ENCODE measurements at regions not wholly inside any gene's neighbourhood (a gene's known extent, or its start where the extent isn't known, plus 50 kb on each side); places are given as distances from the start of the nearest gene placed in this dataset.

GRCh38 chr14:104510794-104511611, 68.6 kb upstream of the C14orf180 start:
- Mint-ChIP-seq H3K27ac (no peak overlapping the region), H3K4me1 (no peaks in the 10 kb centered on the region), H3K9me3 (peaks cover 0 to 16% (median 9%) of the 10 kb centered on the region in 7 donors), H3K36me3 (no peaks in the 10 kb centered on the region), H3K4me3 (no peak overlapping the region), H3K27me3 (peaks cover 16 to 39% (median 34%) of the 10 kb centered on the region in 3 donors)
- ATAC-seq (ENCODE audit: low read depth in 2 of 2) (no peak), DNase-seq (no peak)

GRCh38 chr14:104512061-104512460, 67.5 kb upstream of the C14orf180 start:
- Mint-ChIP-seq H3K4me3 (no peak overlapping the region), H3K9me3 (peaks cover 2 to 25% (median 11%) of the 10 kb centered on the region in 7 donors), H3K27me3 (peaks cover 16 to 33% (median 33%) of the 10 kb centered on the region in 3 donors), H3K4me1 (no peaks in the 10 kb centered on the region), H3K27ac (peak overlapping the region in 1 of 6 donors; percentile 5), H3K36me3 (peaks cover 0 to 8% of the 10 kb centered on the region in 2 donors)
- ATAC-seq (ENCODE audit: low read depth in 2 of 2) (no peak), DNase-seq (no peak)

GRCh38 chr14:104512771-104513640, 66.6 kb upstream of the C14orf180 start:
- Mint-ChIP-seq H3K4me3 (peak overlapping the region in 1 of 8 donors; percentile 35), H3K9me3 (peaks cover 8 to 24% (median 16%) of the 10 kb centered on the region in 7 donors), H3K27me3 (peaks cover 13 to 31% (median 28%) of the 10 kb centered on the region in 3 donors), H3K4me1 (no peaks in the 10 kb centered on the region), H3K36me3 (peaks cover 0 to 17% of the 10 kb centered on the region in 2 donors), H3K27ac (no peak overlapping the region)
- DNase-seq = no peak
- no peak for ATAC-seq (ENCODE audit: low read depth in 2 of 2)

- no peak for ATAC-seq (ENCODE audit: low read depth in 2 of 2)
- peaks cover 7 to 30% (median 24%) of the 10 kb centered on the region in 3 donors for H3K27me3 Mint-ChIP-seq
- peaks cover 0 to 19% of the 10 kb centered on the region in 2 donors for H3K36me3 Mint-ChIP-seq
- H3K4me3 Mint-ChIP-seq = peak overlapping the region in 1 of 8 donors; percentile 37
- no peak for DNase-seq
- peaks cover 8 to 18% (median 13%) of the 10 kb centered on the region in 7 donors for H3K9me3 Mint-ChIP-seq
- no peaks in the 10 kb centered on the region for H3K4me1 Mint-ChIP-seq
- H3K27ac Mint-ChIP-seq = no peak overlapping the region
Measured at GRCh38 chr14:104513641-104514046, 65.9 kb upstream of the C14orf180 start.

GRCh38 chr14:104514156-104514848, 65.3 kb upstream of the C14orf180 start:
- ATAC-seq (ENCODE audit: low read depth in 2 of 2) = no peak
- no peak overlapping the region for H3K4me3 Mint-ChIP-seq

GRCh38 chr14:104515059-104515810, 64.3 kb upstream of the C14orf180 start:
- Mint-ChIP-seq H3K27ac (peak overlapping the region in 1 of 6 donors; percentile 44), H3K4me1 (no peaks in the 10 kb centered on the region), H3K27me3 (peaks cover 7 to 31% (median 29%) of the 10 kb centered on the region in 3 donors), H3K9me3 (peaks cover 8 to 14% (median 12%) of the 10 kb centered on the region in 7 donors), H3K36me3 (peaks cover 0 to 19% of the 10 kb centered on the region in 2 donors), H3K4me3 (no peak overlapping the region)
- DNase-seq (no peak), ATAC-seq (ENCODE audit: low read depth in 2 of 2) (no peak)

More at GRCh38 chr14:104514156-104514848, 65.3 kb upstream of the C14orf180 start:
- Mint-ChIP-seq H3K27ac (peak overlapping the region in 2 of 6 donors; percentile 38 to 75), H3K4me1 (no peaks in the 10 kb centered on the region), H3K9me3 (peaks cover 8 to 14% (median 12%) of the 10 kb centered on the region in 7 donors), H3K27me3 (peaks cover 7 to 30% (median 30%) of the 10 kb centered on the region in 3 donors), H3K36me3 (peaks cover 0 to 19% of the 10 kb centered on the region in 2 donors)
- DNase-seq = no peak

- H3K4me3 Mint-ChIP-seq = no peak overlapping the region
- ATAC-seq (ENCODE audit: low read depth in 2 of 2) = no peak
Measured at GRCh38 chr14:104515811-104516780, 63.5 kb upstream of the C14orf180 start.

GRCh38 chr14:104516906-104517305, 62.7 kb upstream of the C14orf180 start:
- DNase-seq (no peak), ATAC-seq (ENCODE audit: low read depth in 2 of 2) (no peak)
- no peak overlapping the region for H3K4me3 Mint-ChIP-seq
- no peak overlapping the region for H3K27ac Mint-ChIP-seq
- peaks cover 7 to 30% (median 22%) of the 10 kb centered on the region in 3 donors for H3K27me3 Mint-ChIP-seq
- no peaks in the 10 kb centered on the region for H3K4me1 Mint-ChIP-seq
- peaks cover 8 to 14% (median 12%) of the 10 kb centered on the region in 7 donors for H3K9me3 Mint-ChIP-seq
- peaks cover 0 to 19% of the 10 kb centered on the region in 2 donors for H3K36me3 Mint-ChIP-seq

More at GRCh38 chr14:104515811-104516780, 63.5 kb upstream of the C14orf180 start:
- no peak overlapping the region for H3K27ac Mint-ChIP-seq
- H3K9me3 Mint-ChIP-seq = peaks cover 8 to 14% (median 12%) of the 10 kb centered on the region in 7 donors
- H3K4me1 Mint-ChIP-seq = no peaks in the 10 kb centered on the region
- no peak for DNase-seq
- H3K36me3 Mint-ChIP-seq = peaks cover 0 to 19% of the 10 kb centered on the region in 2 donors
- H3K27me3 Mint-ChIP-seq = peaks cover 7 to 31% (median 22%) of the 10 kb centered on the region in 3 donors

GRCh38 chr14:104517426-104517825, 62.1 kb upstream of the C14orf180 start:
- DNase-seq = no peak
- Mint-ChIP-seq H3K4me1 (no peaks in the 10 kb centered on the region), H3K27me3 (peaks cover 7 to 25% (median 22%) of the 10 kb centered on the region in 3 donors), H3K4me3 (no peak overlapping the region), H3K27ac (no peak overlapping the region), H3K9me3 (peaks cover 8 to 14% (median 12%) of the 10 kb centered on the region in 7 donors), H3K36me3 (peaks cover 0 to 19% of the 10 kb centered on the region in 2 donors)
- no peak for ATAC-seq (ENCODE audit: low read depth in 2 of 2)

GRCh38 chr14:104517867-104518266, 61.7 kb upstream of the C14orf180 start:
- peaks cover 8 to 14% (median 12%) of the 10 kb centered on the region in 7 donors for H3K9me3 Mint-ChIP-seq
- peaks cover 0 to 19% of the 10 kb centered on the region in 2 donors for H3K36me3 Mint-ChIP-seq
- ATAC-seq (ENCODE audit: low read depth in 2 of 2) (no peak), DNase-seq (no peak)
- no peak overlapping the region for H3K4me3 Mint-ChIP-seq
- H3K27me3 Mint-ChIP-seq = peaks cover 7 to 22% (median 21%) of the 10 kb centered on the region in 3 donors
- H3K4me1 Mint-ChIP-seq = no peaks in the 10 kb centered on the region
- peak overlapping the region in 1 of 6 donors; percentile 26 for H3K27ac Mint-ChIP-seq

- H3K4me3 Mint-ChIP-seq = no peak overlapping the region
- DNase-seq (no peak), ATAC-seq (ENCODE audit: low read depth in 2 of 2) (no peak)
- H3K27ac Mint-ChIP-seq = peak overlapping the region in 1 of 6 donors; percentile 19
- no peaks in the 10 kb centered on the region for H3K4me1 Mint-ChIP-seq
- peaks cover 8 to 16% (median 12%) of the 10 kb centered on the region in 7 donors for H3K9me3 Mint-ChIP-seq
- peaks cover 7 to 22% (median 20%) of the 10 kb centered on the region in 3 donors for H3K27me3 Mint-ChIP-seq
- H3K36me3 Mint-ChIP-seq = peaks cover 0 to 19% of the 10 kb centered on the region in 2 donors
Measured at GRCh38 chr14:104518659-104519350, 60.8 kb upstream of the C14orf180 start.

Data from naive B cell (primary cell).